ENCODE measurements at regions not wholly inside any gene's neighbourhood (a gene's known extent, or its start where the extent isn't known, plus 50 kb on each side); places are given as distances from the start of the nearest gene placed in this dataset.
"Not testable (repeated sequence)": the region's sequence is repeated elsewhere in the genome, so short reads cannot be mapped to it uniquely, and the experiment has no call there.

DNA sequence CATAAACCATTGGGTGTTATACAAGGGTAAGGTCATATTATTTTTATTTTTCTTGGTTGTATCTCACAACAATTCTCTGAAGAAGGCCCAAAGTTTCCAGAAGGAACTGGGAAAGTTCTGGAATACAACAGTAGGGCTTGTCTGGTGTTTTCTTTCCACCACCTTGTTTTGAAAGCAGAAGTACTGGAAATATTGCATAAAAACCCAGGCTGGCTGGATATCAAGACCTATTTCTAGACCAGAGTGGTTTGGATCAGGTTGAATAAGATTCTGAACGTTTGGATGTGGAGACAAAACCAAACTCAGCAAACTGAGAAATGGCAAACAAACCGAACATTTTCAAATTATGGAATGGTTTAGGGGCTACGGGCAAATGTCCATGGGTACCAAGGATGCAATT is 182.6 kb upstream of the FZD8 start:
- WGBS, 2 donors, result 51 to 55% methylated on average over 3 of the region's 3 CpGs
- no peak for TF ChIP-seq POLR2A (IDR thresholded peaks at IDR 0.05)
- TF ChIP-seq, protein P1, sequence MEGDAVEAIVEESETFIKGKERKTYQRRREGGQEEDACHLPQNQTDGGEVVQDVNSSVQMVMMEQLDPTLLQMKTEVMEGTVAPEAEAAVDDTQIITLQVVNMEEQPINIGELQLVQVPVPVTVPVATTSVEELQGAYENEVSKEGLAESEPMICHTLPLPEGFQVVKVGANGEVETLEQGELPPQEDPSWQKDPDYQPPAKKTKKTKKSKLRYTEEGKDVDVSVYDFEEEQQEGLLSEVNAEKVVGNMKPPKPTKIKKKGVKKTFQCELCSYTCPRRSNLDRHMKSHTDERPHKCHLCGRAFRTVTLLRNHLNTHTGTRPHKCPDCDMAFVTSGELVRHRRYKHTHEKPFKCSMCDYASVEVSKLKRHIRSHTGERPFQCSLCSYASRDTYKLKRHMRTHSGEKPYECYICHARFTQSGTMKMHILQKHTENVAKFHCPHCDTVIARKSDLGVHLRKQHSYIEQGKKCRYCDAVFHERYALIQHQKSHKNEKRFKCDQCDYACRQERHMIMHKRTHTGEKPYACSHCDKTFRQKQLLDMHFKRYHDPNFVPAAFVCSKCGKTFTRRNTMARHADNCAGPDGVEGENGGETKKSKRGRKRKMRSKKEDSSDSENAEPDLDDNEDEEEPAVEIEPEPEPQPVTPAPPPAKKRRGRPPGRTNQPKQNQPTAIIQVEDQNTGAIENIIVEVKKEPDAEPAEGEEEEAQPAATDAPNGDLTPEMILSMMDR (IDR thresholded peaks at IDR 0.05), result no peak
- intact Hi-C loops (cut with DNase I; ENCODE audit: low total_unique reads), result no loop called here
- DNase-seq (ENCODE audit: low spot score in 2 of 2), result peak in 1 of 2 donors; percentile 49
- no peak overlapping the region for H3K4me3 ChIP-seq (ENCODE audit: low read depth, poor library complexity, severe bottlenecking)

DNA sequence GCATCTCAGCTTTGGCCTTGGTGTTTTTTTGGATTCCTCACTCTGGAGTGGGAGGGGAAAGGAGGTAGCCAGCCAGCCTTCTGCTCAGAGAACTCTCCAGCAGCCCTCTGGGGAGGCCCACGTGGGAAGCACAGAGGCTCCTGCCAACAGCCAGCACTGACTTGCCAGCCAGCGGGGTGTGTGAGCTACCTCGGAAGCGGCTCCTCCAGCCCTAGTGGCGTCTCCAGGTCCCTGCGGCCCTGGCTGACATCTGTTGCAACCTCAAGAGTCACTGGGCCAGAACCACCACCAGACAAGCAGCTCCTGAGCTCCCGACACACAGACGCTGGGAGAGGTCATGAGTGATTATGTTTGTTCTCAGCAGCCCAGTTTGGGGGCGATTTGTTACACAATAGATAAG is 180.2 kb upstream of the FZD8 start:
- DNase-seq (ENCODE audit: low spot score in 2 of 2), result peak; percentile 85 to 96
- intact Hi-C loops (cut with DNase I; ENCODE audit: low total_unique reads), result no loop called here
- H3K4me3 ChIP-seq (ENCODE audit: low read depth, poor library complexity, severe bottlenecking), result no peak overlapping the region
- WGBS, 2 donors, result 5 to 15% methylated on average over 9 of the region's 9 CpGs
- TF ChIP-seq, protein P1 (IDR thresholded peaks at IDR 0.05), result no peak
- no peak for TF ChIP-seq POLR2A (IDR thresholded peaks at IDR 0.05)

DNA sequence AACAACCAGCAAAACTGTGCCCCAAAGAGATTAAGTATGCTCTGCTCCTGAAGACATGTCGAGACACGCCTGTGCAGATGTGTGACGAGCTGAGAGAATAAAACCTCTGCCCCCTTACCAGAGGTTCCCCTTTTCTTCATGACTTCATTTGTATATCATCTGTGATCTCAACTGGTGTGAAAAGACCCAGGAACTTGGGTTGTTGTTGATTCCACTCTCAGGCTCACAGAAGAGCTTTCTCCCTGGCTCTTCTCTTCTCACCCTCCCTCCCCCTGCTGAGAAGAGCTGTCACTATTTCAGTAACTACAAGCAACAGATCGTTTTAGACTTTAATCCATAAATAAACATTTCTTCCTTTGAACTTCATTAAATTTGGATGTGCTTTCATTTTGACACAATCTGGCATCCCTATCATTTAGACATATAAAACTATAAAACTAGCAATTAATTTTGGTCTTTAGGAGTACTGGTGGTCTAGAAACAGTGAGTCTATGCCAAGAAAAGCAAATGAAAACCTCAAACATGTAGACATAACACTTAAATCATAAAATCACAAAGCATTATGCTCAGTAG is 179.3 kb upstream of the FZD8 start:
- intact Hi-C loops (cut with DNase I; ENCODE audit: low total_unique reads), result no loop called here
- WGBS, 2 donors, result 49 to 53% methylated on average over 4 of the region's 4 CpGs
- TF ChIP-seq, protein P1 (IDR thresholded peaks at IDR 0.05), result no peak
- no peak for TF ChIP-seq POLR2A (IDR thresholded peaks at IDR 0.05)
- no peak for DNase-seq (ENCODE audit: low spot score in 2 of 2)
- no peak overlapping the region for H3K4me3 ChIP-seq (ENCODE audit: low read depth, poor library complexity, severe bottlenecking)

DNA sequence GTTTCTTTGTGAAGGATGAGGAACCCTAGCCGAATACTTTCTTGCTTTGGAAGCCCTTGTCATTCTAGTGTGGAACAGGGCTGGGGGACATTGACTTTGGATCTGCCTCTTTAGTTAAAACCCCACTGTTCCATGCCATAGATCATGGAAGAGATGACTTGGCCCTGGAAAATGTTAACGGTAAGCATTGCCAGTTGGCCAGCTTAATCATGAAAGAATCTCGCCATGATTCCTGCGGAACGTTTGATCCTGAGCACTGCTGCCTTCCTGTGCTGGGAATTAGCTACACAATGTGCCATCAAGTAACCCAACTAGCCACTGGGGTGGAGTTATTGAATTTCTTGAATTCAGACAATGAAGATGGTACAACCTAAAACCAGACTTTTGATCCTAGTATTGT is 177.6 kb upstream of the FZD8 start:
- TF ChIP-seq, protein P1 (IDR thresholded peaks at IDR 0.05), result no peak
- H3K4me3 ChIP-seq (ENCODE audit: low read depth, poor library complexity, severe bottlenecking), result no peak overlapping the region
- 54 to 60% methylated on average over 5 of the region's 5 CpGs for WGBS, 2 donors
- intact Hi-C loops (cut with DNase I; ENCODE audit: low total_unique reads), result no loop called here
- no peak for DNase-seq (ENCODE audit: low spot score in 2 of 2)

DNA sequence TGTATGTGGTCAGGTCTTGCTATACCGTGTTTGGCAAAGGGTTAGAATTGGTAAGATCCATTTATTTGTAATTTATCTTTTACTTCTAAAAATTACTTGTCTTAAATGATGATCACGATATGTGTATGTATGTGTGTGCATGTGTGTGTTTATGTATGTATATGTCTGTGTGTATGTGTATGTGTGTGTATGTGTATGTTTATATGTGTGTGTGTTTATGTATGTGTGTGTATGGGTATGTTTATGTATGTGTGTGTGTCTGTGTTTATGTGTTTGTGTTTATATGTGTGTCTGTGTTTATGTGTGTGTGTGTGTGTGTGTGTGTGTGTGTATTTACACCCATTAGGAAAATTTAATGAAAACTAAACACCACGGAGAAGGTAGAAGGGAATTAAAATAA is 176.9 kb upstream of the FZD8 start:
- WGBS, 2 donors, result 88 to 89% methylated on average over 3 of the region's 3 CpGs
- no peak for DNase-seq (ENCODE audit: low spot score in 2 of 2)
- intact Hi-C loops (cut with DNase I; ENCODE audit: low total_unique reads), result no loop called here
- no peak overlapping the region for H3K4me3 ChIP-seq (ENCODE audit: low read depth, poor library complexity, severe bottlenecking)
- no peak for TF ChIP-seq POLR2A (IDR thresholded peaks at IDR 0.05)
- TF ChIP-seq, protein P1 (IDR thresholded peaks at IDR 0.05), result no peak

DNA sequence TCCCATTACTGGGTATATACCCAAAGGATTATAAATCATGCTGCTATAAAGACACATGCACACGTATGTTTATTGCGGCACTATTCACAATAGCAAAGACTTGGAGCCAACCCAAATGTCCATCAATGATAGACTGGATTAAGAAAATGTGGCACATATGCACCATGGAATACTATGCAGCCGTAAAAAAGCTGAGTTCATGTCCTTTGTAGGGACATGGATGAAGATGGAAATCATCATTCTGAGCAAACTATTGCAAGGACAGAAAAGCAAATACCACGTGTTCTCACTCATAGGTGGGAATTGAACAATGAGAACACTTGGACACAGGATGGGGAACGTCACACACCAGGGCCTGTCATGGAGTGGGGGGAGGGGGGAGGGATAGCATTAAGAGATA is 175.0 kb upstream of the FZD8 start:
- intact Hi-C loops (cut with DNase I; ENCODE audit: low total_unique reads); H3K4me3 ChIP-seq (ENCODE audit: low read depth, poor library complexity, severe bottlenecking); DNase-seq (ENCODE audit: low spot score in 2 of 2): not testable (repeated sequence)
- WGBS, 2 donors, result 83 to 87% methylated on average over 4 to 5 of the region's 5 CpGs

Data from lower leg skin (tissue), 4 donors.